ENCODE measurements at regions not wholly inside any gene's neighbourhood (a gene's known extent, or its start where the extent isn't known, plus 50 kb on each side); places are given as distances from the start of the nearest gene placed in this dataset.

DNA sequence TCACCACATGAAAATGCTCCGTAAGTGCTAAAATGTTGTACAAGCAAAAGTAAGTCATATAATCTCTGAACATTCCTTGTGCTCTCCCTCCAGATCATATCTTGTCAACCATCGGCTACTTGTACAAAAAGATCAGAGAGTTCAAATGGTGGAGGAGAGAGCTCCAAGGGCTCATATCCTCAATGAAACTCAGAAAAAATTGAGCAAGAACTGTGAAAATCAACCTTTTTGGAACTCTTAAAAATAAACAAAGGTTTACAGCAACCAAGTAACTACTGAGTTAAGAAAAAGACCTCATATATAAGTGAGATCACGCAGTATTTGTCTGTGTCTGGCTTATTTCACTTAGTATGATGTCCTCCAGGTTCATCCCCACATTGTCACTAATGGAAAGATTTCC lies 63.2 kb downstream of the TEX13C start:
- TF ChIP-seq, protein P1, sequence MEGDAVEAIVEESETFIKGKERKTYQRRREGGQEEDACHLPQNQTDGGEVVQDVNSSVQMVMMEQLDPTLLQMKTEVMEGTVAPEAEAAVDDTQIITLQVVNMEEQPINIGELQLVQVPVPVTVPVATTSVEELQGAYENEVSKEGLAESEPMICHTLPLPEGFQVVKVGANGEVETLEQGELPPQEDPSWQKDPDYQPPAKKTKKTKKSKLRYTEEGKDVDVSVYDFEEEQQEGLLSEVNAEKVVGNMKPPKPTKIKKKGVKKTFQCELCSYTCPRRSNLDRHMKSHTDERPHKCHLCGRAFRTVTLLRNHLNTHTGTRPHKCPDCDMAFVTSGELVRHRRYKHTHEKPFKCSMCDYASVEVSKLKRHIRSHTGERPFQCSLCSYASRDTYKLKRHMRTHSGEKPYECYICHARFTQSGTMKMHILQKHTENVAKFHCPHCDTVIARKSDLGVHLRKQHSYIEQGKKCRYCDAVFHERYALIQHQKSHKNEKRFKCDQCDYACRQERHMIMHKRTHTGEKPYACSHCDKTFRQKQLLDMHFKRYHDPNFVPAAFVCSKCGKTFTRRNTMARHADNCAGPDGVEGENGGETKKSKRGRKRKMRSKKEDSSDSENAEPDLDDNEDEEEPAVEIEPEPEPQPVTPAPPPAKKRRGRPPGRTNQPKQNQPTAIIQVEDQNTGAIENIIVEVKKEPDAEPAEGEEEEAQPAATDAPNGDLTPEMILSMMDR (IDR thresholded peaks at IDR 0.05) = no peak
- TF ChIP-seq POLR2A (IDR thresholded peaks at IDR 0.05) = no peak
